Neural cell (in vitro differentiated cells): ENCODE measurements at regions not wholly inside any gene's neighbourhood (a gene's known extent, or its start where the extent isn't known, plus 50 kb on each side); places are given as distances from the start of the nearest gene placed in this dataset.

ENCODE experiments used
- EP300 ChIP-seq: fragments of 450-650 bp; conservative IDR thresholded peaks from 2 replicates; pipeline ENCODE4 v1.6.1; 2014; ENCODE audit warnings: antibody characterized with exemption, mild to moderate bottlenecking, moderate library complexity; ENCODE audit not compliant: poor library complexity, severe bottlenecking
- EZH2 ChIP-seq: fragments of 200-600, 300-800 bp; shearing (Covaris generic), sonication (generic); IDR thresholded peaks from 2 replicates; pipeline ENCODE4 v1.6.1; 2014; ENCODE audit warnings: antibody characterized with exemption, low read length, borderline replicate concordance, mild to moderate bottlenecking; ENCODE audit not compliant: insufficient read depth, poor library complexity, severe bottlenecking
- POLR2AphosphoS5 ChIP-seq: IDR thresholded peaks from 2 replicates; pipeline ENCODE4 v1.6.1; 2012
- RAD21 ChIP-seq: fragments of 450-650 bp; conservative IDR thresholded peaks from 2 replicates; pipeline ENCODE4 v1.6.1; 2014; ENCODE audit warnings: antibody characterized with exemption, mild to moderate bottlenecking, moderate library complexity
- TAF1 ChIP-seq: IDR thresholded peaks from 2 replicates; pipeline ENCODE4 v1.6.1; 2012; ENCODE audit warnings: low read depth
- TF ChIP-seq, protein P1 (sequence below): fragments of 450-650 bp; IDR thresholded peaks from 2 replicates; pipeline ENCODE4 v1.5.1; 2014; ENCODE audit warnings: antibody characterized with exemption, mild to moderate bottlenecking, moderate library complexity; ENCODE audit not compliant: poor library complexity, severe bottlenecking
- TF ChIP-seq, protein P2 (sequence below): IDR thresholded peaks from 2 replicates; pipeline ENCODE4 v1.6.1; 2012; ENCODE audit warnings: borderline replicate concordance

DNA sequence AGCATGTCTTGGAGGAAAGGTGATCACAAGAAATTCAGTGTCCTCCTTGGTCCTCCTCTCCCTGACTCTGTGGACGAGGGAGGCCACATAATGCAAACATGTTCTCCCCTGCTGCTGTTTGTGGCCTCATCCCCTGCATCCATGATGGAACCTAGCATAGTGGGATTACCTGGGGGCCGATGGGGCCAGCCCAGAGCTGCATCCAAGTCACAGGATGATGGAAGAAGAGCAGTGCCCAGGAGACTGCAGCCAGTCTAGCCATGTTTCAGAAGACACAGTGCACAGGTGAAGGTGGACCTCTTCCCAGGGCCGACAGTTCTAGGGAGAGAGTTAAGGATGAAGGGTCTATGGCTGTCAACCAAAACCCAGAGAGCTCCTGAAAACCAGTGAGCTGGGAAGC is 213.6 kb upstream of the B3GAT1 start:
- TF ChIP-seq, protein P1, sequence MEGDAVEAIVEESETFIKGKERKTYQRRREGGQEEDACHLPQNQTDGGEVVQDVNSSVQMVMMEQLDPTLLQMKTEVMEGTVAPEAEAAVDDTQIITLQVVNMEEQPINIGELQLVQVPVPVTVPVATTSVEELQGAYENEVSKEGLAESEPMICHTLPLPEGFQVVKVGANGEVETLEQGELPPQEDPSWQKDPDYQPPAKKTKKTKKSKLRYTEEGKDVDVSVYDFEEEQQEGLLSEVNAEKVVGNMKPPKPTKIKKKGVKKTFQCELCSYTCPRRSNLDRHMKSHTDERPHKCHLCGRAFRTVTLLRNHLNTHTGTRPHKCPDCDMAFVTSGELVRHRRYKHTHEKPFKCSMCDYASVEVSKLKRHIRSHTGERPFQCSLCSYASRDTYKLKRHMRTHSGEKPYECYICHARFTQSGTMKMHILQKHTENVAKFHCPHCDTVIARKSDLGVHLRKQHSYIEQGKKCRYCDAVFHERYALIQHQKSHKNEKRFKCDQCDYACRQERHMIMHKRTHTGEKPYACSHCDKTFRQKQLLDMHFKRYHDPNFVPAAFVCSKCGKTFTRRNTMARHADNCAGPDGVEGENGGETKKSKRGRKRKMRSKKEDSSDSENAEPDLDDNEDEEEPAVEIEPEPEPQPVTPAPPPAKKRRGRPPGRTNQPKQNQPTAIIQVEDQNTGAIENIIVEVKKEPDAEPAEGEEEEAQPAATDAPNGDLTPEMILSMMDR: no peak
- TF ChIP-seq TAF1 (no peak), RAD21 (no peak), EZH2 (no peak), POLR2AphosphoS5 (no peak), EP300 (no peak)
- TF ChIP-seq, protein P2, sequence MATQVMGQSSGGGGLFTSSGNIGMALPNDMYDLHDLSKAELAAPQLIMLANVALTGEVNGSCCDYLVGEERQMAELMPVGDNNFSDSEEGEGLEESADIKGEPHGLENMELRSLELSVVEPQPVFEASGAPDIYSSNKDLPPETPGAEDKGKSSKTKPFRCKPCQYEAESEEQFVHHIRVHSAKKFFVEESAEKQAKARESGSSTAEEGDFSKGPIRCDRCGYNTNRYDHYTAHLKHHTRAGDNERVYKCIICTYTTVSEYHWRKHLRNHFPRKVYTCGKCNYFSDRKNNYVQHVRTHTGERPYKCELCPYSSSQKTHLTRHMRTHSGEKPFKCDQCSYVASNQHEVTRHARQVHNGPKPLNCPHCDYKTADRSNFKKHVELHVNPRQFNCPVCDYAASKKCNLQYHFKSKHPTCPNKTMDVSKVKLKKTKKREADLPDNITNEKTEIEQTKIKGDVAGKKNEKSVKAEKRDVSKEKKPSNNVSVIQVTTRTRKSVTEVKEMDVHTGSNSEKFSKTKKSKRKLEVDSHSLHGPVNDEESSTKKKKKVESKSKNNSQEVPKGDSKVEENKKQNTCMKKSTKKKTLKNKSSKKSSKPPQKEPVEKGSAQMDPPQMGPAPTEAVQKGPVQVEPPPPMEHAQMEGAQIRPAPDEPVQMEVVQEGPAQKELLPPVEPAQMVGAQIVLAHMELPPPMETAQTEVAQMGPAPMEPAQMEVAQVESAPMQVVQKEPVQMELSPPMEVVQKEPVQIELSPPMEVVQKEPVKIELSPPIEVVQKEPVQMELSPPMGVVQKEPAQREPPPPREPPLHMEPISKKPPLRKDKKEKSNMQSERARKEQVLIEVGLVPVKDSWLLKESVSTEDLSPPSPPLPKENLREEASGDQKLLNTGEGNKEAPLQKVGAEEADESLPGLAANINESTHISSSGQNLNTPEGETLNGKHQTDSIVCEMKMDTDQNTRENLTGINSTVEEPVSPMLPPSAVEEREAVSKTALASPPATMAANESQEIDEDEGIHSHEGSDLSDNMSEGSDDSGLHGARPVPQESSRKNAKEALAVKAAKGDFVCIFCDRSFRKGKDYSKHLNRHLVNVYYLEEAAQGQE: no peak
